B cell (primary cell): ENCODE measurements at regions not wholly inside any gene's neighbourhood (a gene's known extent, or its start where the extent isn't known, plus 50 kb on each side); places are given as distances from the start of the nearest gene placed in this dataset.

Experiments used
- ATAC-seq: fragments of 200-7000 bp; cut with Tn5 transposase; one replicate; pipeline ENCODE4 v1.10.0; 2021; ENCODE audit warnings: low read depth, mild to moderate bottlenecking, moderate number of reproducible peaks, moderate library complexity
- CTCF ChIA-PET: fragments of 350-600 bp; sonication (Branson Sonifier 250); formaldehyde crosslinking; loops from one replicate; lab custom pipeline; 2021; ENCODE audit warnings: antibody characterized with exemption, inconsistent platforms; lab: Charles Lee
- POLR2A ChIA-PET: fragments of 350-600 bp; sonication (Branson Sonifier 250); formaldehyde crosslinking; loops from one replicate; lab custom pipeline; 2021; ENCODE audit warnings: antibody characterized with exemption; lab: Charles Lee
- DNase-seq: peaks from one replicate; pipeline ENCODE4 v3.0.0; 2013
- H2AFZ ChIP-seq: 2 replicates; pipeline ENCODE4 v1.6.1; 2012; ENCODE audit warnings: mild to moderate bottlenecking, low read depth, low read length; ENCODE audit not compliant: insufficient read depth, poor library complexity, severe bottlenecking
- H3K27ac ChIP-seq, 2 donors: 1 replicate in 1 of 2; 2 replicates in 1 of 2; pipeline ENCODE4 v1.5.1; 2012 to 2013; ENCODE audit warnings: low read length in 2 of 2, mild to moderate bottlenecking in 2 of 2, moderate library complexity in 1 of 2
- H3K27me3 ChIP-seq, 4 experiments: fragments of 200-600 bp in 1 of 4; sonication (generic) in 1 of 4; replicated peaks in 1 of 4; 1 replicate in 2 of 4; 2 replicates in 2 of 4; pipeline versions ENCODE4 v1.6.1 to v1.7.0; 2013 to 2016; ENCODE audit warnings: low read length in 3 of 4, mild to moderate bottlenecking in 2 of 4, mixed read lengths in 1 of 4, moderate library complexity in 1 of 4; ENCODE audit not compliant: insufficient read depth in 4 of 4, control insufficient read depth in 3 of 4; ENCODE audit errors: control extremely low read depth in 1 of 4
- H3K36me3 ChIP-seq, 2 experiments: replicated peaks in 1 of 2; 1 replicate in 1 of 2; 2 replicates in 1 of 2; pipeline versions ENCODE4 v1.6.1 to v1.7.1; 2013; ENCODE audit warnings: low read length in 1 of 2; ENCODE audit not compliant: insufficient read depth in 2 of 2, control insufficient read depth in 1 of 2; ENCODE audit errors: control extremely low read depth in 1 of 2, extremely low read depth in 1 of 2
- H3K4me1 ChIP-seq, 2 donors: fragments of 200-600 bp in 1 of 2; sonication (generic) in 1 of 2; 1 replicate in 1 of 2; 2 replicates in 1 of 2; pipeline versions ENCODE4 v1.5.1 to v1.6.1; 2013 to 2017; ENCODE audit warnings: low read length in 2 of 2; ENCODE audit not compliant: control insufficient read depth in 2 of 2, insufficient read depth in 2 of 2
- H3K4me2 ChIP-seq: replicated peaks from 2 replicates; pipeline ENCODE3; 2012; ENCODE audit warnings: mild to moderate bottlenecking, low read depth, low read length; ENCODE audit not compliant: poor library complexity, severe bottlenecking
- H3K4me3 ChIP-seq, 5 experiments: fragments of 200-600 bp in 1 of 5; sonication (generic) in 1 of 5; 1 replicate in 3 of 5; 2 replicates in 2 of 5; pipeline versions ENCODE4 v1.5.1 to v1.7.0; 2011 to 2016; ENCODE audit warnings: low read length in 4 of 5, mild to moderate bottlenecking in 4 of 5, low read depth in 2 of 5, control low read depth in 1 of 5, moderate library complexity in 1 of 5; ENCODE audit not compliant: insufficient read depth in 1 of 5; ENCODE audit errors: control extremely low read depth in 1 of 5, extremely low read depth in 1 of 5
- H3K79me2 ChIP-seq: fragments of 200-600 bp; sonication (generic); one replicate; pipeline ENCODE4 v1.6.0; 2016; ENCODE audit warnings: low read length; ENCODE audit not compliant: control insufficient read depth, insufficient read depth
- H3K9ac ChIP-seq: fragments of 200-600 bp; sonication (generic); 2 replicates; pipeline ENCODE4 v1.6.1; 2017; ENCODE audit warnings: mild to moderate bottlenecking, low read length, moderate library complexity
- H3K9me3 ChIP-seq, 3 donors: one replicate each; pipeline versions ENCODE4 v1.6.1 to v1.7.1; 2013; ENCODE audit warnings: low read length in 2 of 3; ENCODE audit not compliant: control insufficient read depth in 2 of 3, insufficient read depth in 1 of 3; ENCODE audit errors: control extremely low read depth in 1 of 3
- H4K20me1 ChIP-seq: 2 replicates; pipeline ENCODE4 v1.6.0; 2012; ENCODE audit warnings: mild to moderate bottlenecking, low read length; ENCODE audit not compliant: insufficient read depth, control insufficient read depth, poor library complexity, severe bottlenecking
- H3K27ac Mint-ChIP-seq: one replicate; pipeline ENCODE4 v1.8.0; 2021; ENCODE audit warnings: mixed read lengths
- H3K27me3 Mint-ChIP-seq: one replicate; pipeline ENCODE4 v1.8.0; 2021; ENCODE audit warnings: mixed read lengths
- H3K4me1 Mint-ChIP-seq: one replicate; pipeline ENCODE4 v1.8.0; 2021; ENCODE audit warnings: mixed read lengths
- H3K4me3 Mint-ChIP-seq: one replicate; pipeline ENCODE4 v1.8.0; 2021; ENCODE audit warnings: mixed read lengths
- H3K9me3 Mint-ChIP-seq: one replicate; pipeline ENCODE4 v1.8.0; 2022; ENCODE audit warnings: mixed read lengths; ENCODE audit not compliant: insufficient read depth
- EZH2 ChIP-seq: IDR thresholded peaks from 2 replicates; pipeline ENCODE4 v1.6.1; 2012; ENCODE audit warnings: borderline replicate concordance, low read depth, mild to moderate bottlenecking, moderate library complexity, low read length; ENCODE audit not compliant: insufficient read depth, poor library complexity, severe bottlenecking
- WGBS: methylation state at CpG from one replicate; pipeline ENCODE4 v1.1.5; 2013; ENCODE audit warnings: missing lambda C conversion rate; ENCODE audit not compliant: insufficient coverage; 5-methylcytosine and 5-hydroxymethylcytosine counted together
- intact Hi-C: fragments of 100-400 bp; cut with micrococcal nuclease; formaldehyde crosslinking; loops from one replicate; pipeline ENCODE4 v1.10.0; 2022
- TF ChIP-seq, protein P1 (sequence below): fragments of 200-600 bp; IDR thresholded peaks from one replicate; pipeline ENCODE4 v1.8.0; 2022; ENCODE audit warnings: antibody characterized with exemption, mild to moderate bottlenecking

DNA sequence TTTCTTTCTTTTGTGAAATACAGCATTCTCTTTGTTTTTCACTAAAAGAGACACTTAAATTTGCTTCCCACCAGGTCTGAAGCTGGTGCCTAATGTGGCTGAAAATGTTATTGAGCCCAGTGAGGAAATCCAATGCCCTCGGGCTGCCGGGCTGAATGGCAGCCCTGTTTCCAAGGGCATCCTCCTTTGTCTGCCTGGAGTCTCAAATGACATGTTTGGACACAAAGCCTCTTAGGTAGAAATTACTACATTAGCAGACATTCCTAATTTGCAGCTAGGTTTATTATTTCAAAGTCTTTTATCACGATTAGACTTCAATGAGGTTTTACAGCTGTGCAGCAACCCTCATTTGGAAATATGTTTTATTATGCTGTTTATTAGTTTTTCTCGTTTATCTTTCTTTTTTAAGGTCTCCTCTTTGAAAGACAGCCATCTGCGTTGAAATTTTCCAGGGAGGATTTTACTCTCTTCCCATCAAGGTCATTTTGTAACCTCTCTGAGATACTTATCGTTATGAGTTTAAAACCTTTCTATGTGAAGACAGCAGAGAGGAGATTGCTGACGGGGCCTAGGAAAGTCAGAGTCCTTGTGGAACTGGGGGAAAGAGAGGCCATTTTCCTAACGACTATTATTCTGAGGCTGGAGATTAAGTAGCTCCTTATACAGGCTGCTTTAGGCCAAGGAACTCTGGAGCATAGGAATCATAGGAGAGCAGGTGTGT lies 59.0 kb upstream of the ZNF532 start:
- no peak overlapping the region for H3K4me3 ChIP-seq
- CTCF ChIA-PET = no interaction called here
- no peak for TF ChIP-seq EZH2
- TF ChIP-seq, protein P1, sequence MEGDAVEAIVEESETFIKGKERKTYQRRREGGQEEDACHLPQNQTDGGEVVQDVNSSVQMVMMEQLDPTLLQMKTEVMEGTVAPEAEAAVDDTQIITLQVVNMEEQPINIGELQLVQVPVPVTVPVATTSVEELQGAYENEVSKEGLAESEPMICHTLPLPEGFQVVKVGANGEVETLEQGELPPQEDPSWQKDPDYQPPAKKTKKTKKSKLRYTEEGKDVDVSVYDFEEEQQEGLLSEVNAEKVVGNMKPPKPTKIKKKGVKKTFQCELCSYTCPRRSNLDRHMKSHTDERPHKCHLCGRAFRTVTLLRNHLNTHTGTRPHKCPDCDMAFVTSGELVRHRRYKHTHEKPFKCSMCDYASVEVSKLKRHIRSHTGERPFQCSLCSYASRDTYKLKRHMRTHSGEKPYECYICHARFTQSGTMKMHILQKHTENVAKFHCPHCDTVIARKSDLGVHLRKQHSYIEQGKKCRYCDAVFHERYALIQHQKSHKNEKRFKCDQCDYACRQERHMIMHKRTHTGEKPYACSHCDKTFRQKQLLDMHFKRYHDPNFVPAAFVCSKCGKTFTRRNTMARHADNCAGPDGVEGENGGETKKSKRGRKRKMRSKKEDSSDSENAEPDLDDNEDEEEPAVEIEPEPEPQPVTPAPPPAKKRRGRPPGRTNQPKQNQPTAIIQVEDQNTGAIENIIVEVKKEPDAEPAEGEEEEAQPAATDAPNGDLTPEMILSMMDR = no peak
- peaks cover 0 to 6% (median 6%) of the 10 kb centered on the region in 3 donors for H3K9me3 ChIP-seq
- 94% methylated on average over 3 of the region's 8 CpGs for WGBS
- peaks cover 2 to 3% of the 10 kb centered on the region in 2 donors for H3K4me1 ChIP-seq
- no peaks in the 10 kb centered on the region for H3K27me3 ChIP-seq
- no peak overlapping the region for H3K4me2 ChIP-seq
- H3K79me2 ChIP-seq = no peaks in the 10 kb centered on the region
- no peaks in the 10 kb centered on the region for H3K36me3 ChIP-seq
- no peaks in the 10 kb centered on the region for H3K27me3 Mint-ChIP-seq
- no peak for ATAC-seq
- H4K20me1 ChIP-seq = no peaks in the 10 kb centered on the region
- POLR2A ChIA-PET = no interaction called here
- no peak overlapping the region for H3K27ac ChIP-seq
- no peak overlapping the region for H2AFZ ChIP-seq
- no peak for DNase-seq
- no peak overlapping the region for H3K27ac Mint-ChIP-seq
- no peak overlapping the region for H3K9ac ChIP-seq
- H3K9me3 Mint-ChIP-seq = peaks cover 2% of the 10 kb centered on the region
- intact Hi-C loops = no loop called here
- H3K4me3 Mint-ChIP-seq = no peak overlapping the region
- H3K4me1 Mint-ChIP-seq = peaks cover 5% of the 10 kb centered on the region
